MM.1S (cell line): ENCODE measurements at regions not wholly inside any gene's neighbourhood (a gene's known extent, or its start where the extent isn't known, plus 50 kb on each side); places are given as distances from the start of the nearest gene placed in this dataset.
"Not testable (repeated sequence)": the region's sequence is repeated elsewhere in the genome, so short reads cannot be mapped to it uniquely, and the experiment has no call there.

Experiments used
- EZH2 ChIP-seq: fragments of 300-600 bp; sonication (generic); optimal IDR thresholded peaks from 2 replicates; pipeline ENCODE3; 2017; ENCODE audit warnings: low read depth, mild to moderate bottlenecking, antibody characterized with exemption, low read length, mixed read lengths
- TF ChIP-seq, protein P1 (sequence below): fragments of 300-600 bp; sonication (generic); IDR thresholded peaks from 2 replicates; pipeline ENCODE4 v1.5.1; 2016; ENCODE audit warnings: antibody characterized with exemption, low read length, mixed read lengths

GRCh38 chr5:110316566-110316965, 409.9 kb downstream of the TMEM232 start:
- TF ChIP-seq EZH2, result not testable (repeated sequence)
- TF ChIP-seq, protein P1, sequence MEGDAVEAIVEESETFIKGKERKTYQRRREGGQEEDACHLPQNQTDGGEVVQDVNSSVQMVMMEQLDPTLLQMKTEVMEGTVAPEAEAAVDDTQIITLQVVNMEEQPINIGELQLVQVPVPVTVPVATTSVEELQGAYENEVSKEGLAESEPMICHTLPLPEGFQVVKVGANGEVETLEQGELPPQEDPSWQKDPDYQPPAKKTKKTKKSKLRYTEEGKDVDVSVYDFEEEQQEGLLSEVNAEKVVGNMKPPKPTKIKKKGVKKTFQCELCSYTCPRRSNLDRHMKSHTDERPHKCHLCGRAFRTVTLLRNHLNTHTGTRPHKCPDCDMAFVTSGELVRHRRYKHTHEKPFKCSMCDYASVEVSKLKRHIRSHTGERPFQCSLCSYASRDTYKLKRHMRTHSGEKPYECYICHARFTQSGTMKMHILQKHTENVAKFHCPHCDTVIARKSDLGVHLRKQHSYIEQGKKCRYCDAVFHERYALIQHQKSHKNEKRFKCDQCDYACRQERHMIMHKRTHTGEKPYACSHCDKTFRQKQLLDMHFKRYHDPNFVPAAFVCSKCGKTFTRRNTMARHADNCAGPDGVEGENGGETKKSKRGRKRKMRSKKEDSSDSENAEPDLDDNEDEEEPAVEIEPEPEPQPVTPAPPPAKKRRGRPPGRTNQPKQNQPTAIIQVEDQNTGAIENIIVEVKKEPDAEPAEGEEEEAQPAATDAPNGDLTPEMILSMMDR, result not testable (repeated sequence)
